Duodenal mucosa (tissue), 2 donors: ENCODE measurements at regions not wholly inside any gene's neighbourhood (a gene's known extent, or its start where the extent isn't known, plus 50 kb on each side); places are given as distances from the start of the nearest gene placed in this dataset.

Experiments
- H3K27ac ChIP-seq: one replicate; pipeline ENCODE4 v1.7.0; 2013; ENCODE audit warnings: low read depth, low read length
- H3K27me3 ChIP-seq, 2 donors: one replicate each; pipeline ENCODE4 v1.7.0; 2013; ENCODE audit warnings: low read length in 2 of 2, control low read depth in 1 of 2; ENCODE audit not compliant: insufficient read depth in 2 of 2, control insufficient read depth in 1 of 2
- H3K36me3 ChIP-seq, 2 donors: one replicate each; pipeline ENCODE4 v1.7.0; 2013; ENCODE audit warnings: low read length in 2 of 2, control low read depth in 1 of 2; ENCODE audit not compliant: insufficient read depth in 2 of 2, control insufficient read depth in 1 of 2
- H3K4me1 ChIP-seq, 2 donors: one replicate each; pipeline ENCODE4 v1.7.0; 2013; ENCODE audit warnings: low read length in 2 of 2, control low read depth in 1 of 2; ENCODE audit not compliant: insufficient read depth in 2 of 2, control insufficient read depth in 1 of 2
- H3K4me3 ChIP-seq, 2 donors: one replicate each; pipeline ENCODE4 v1.7.0; 2013; ENCODE audit warnings: low read length in 2 of 2, low read depth in 1 of 2
- H3K9ac ChIP-seq, 2 donors: one replicate each; pipeline ENCODE4 v1.7.0; 2013; ENCODE audit warnings: low read length in 2 of 2, low read depth in 1 of 2
- H3K9me3 ChIP-seq, 2 donors: one replicate each; pipeline ENCODE4 v1.7.0; 2013; ENCODE audit warnings: low read length in 2 of 2, control low read depth in 1 of 2; ENCODE audit not compliant: control insufficient read depth in 1 of 2

DNA sequence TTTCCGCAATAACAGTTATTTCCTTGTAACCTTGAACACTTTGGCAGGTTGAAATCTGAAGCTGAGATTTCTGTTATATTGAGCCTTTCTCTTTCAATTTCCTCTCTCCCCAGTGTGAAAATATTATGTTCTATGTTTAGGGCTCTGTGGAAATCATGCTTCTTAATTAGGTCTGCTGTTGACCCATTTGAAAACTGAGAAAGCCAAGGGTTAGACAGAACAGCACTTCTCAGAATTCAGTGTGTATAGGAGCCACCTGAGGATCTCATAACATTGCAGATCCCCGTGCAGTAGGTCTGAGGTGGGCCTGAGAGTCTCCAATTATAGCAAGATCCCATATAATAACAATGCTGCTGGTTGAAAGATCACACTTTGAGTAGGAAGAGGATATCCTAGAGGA, 230.2 kb upstream of the NT5C1B start:
- H3K4me3 ChIP-seq: no peak overlapping the region
- no peaks in the 10 kb centered on the region for H3K27me3 ChIP-seq
- H3K27ac ChIP-seq: no peak overlapping the region
- H3K36me3 ChIP-seq: no peaks in the 10 kb centered on the region
- H3K4me1 ChIP-seq: no peaks in the 10 kb centered on the region
- no peak overlapping the region for H3K9ac ChIP-seq
- H3K9me3 ChIP-seq: no peaks in the 10 kb centered on the region

DNA sequence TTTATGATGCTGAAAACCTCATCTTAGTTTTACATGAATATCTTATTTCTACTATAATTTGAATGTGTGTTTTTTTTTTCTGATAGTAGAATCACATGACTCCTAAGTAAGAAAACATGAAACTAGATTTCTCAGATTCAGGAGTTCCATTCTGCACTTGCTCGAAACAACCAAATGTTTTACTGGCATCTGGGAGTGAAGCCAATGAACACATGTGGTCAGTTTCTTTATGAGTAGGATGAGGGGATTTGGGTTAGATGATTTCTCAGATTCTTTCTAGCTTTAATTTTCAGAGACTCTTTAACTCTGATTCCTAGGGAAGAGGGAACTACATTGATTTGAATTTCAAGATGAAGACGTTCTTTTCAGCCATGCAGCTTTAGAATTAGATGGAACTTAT, 225.0 kb upstream of the NT5C1B start:
- no peaks in the 10 kb centered on the region for H3K27me3 ChIP-seq
- H3K36me3 ChIP-seq: no peaks in the 10 kb centered on the region
- H3K4me3 ChIP-seq: no peak overlapping the region
- no peak overlapping the region for H3K27ac ChIP-seq
- no peaks in the 10 kb centered on the region for H3K9me3 ChIP-seq
- no peak overlapping the region for H3K9ac ChIP-seq
- no peaks in the 10 kb centered on the region for H3K4me1 ChIP-seq

GRCh38 chr2:18804536-18804935, 215.2 kb upstream of the NT5C1B start:
- Histone ChIP-seq H3K9ac (no peak overlapping the region), H3K27me3 (no peaks in the 10 kb centered on the region), H3K4me3 (no peak overlapping the region), H3K36me3 (no peaks in the 10 kb centered on the region), H3K27ac (no peak overlapping the region), H3K4me1 (no peaks in the 10 kb centered on the region), H3K9me3 (no peaks in the 10 kb centered on the region)

DNA sequence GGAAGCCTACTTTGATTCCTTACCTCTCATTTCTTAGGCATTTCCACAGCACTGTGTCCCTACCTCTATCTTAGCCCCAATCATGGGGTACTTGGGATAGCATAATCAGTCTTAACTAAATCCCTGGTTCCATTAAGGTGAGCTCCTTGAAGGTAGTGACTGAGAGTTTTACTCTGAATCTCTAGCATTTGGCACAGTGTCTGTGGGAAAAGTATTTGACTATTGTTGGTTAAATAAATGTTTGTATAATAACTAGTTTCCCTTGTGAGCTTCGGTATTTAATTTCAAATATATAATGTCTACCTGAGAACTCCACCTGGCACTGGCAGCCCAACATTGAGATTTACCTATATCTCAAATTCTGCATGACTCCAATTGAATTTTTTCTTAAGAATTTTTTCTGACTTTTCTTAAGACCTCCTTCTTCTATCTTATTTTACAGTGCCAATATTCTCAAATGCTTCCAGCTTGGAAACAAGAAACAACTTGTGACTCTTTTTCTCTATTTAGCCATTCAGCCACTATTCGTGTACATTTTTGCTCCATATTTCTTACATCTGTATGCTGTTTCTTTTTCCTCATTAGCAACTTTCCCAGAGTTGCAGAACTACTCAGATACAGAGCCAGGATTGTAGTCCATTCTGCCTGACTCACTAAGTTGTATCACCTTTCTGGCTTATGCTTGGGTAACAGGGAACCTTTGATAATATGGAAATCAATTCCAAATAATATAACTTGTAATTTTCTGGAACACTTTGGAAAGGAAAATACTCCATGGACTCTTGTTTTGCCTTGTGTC, 214.0 kb upstream of the NT5C1B start:
- no peaks in the 10 kb centered on the region for H3K9me3 ChIP-seq
- no peak overlapping the region for H3K27ac ChIP-seq
- no peaks in the 10 kb centered on the region for H3K27me3 ChIP-seq
- no peak overlapping the region for H3K4me3 ChIP-seq
- H3K4me1 ChIP-seq: no peaks in the 10 kb centered on the region
- H3K36me3 ChIP-seq: no peaks in the 10 kb centered on the region
- no peak overlapping the region for H3K9ac ChIP-seq

GRCh38 chr2:18800240-18800971, 211.0 kb upstream of the NT5C1B start:
- no peaks in the 10 kb centered on the region for H3K9me3 ChIP-seq
- H3K9ac ChIP-seq: no peak overlapping the region
- no peak overlapping the region for H3K4me3 ChIP-seq
- no peaks in the 10 kb centered on the region for H3K36me3 ChIP-seq
- H3K27ac ChIP-seq: no peak overlapping the region
- no peaks in the 10 kb centered on the region for H3K4me1 ChIP-seq
- no peaks in the 10 kb centered on the region for H3K27me3 ChIP-seq

GRCh38 chr2:18799397-18799796, 210.0 kb upstream of the NT5C1B start:
- H3K4me1 ChIP-seq: no peaks in the 10 kb centered on the region
- no peaks in the 10 kb centered on the region for H3K36me3 ChIP-seq
- H3K9ac ChIP-seq: no peak overlapping the region
- no peaks in the 10 kb centered on the region for H3K27me3 ChIP-seq
- no peak overlapping the region for H3K27ac ChIP-seq
- H3K4me3 ChIP-seq: no peak overlapping the region
- no peaks in the 10 kb centered on the region for H3K9me3 ChIP-seq

GRCh38 chr2:18797133-18797845, 207.9 kb upstream of the NT5C1B start:
- H3K9ac ChIP-seq: no peak overlapping the region
- H3K4me1 ChIP-seq: no peaks in the 10 kb centered on the region
- no peaks in the 10 kb centered on the region for H3K27me3 ChIP-seq
- H3K36me3 ChIP-seq: no peaks in the 10 kb centered on the region
- H3K27ac ChIP-seq: no peak overlapping the region
- no peak overlapping the region for H3K4me3 ChIP-seq
- H3K9me3 ChIP-seq: no peaks in the 10 kb centered on the region

- no peaks in the 10 kb centered on the region for H3K9me3 ChIP-seq
- no peaks in the 10 kb centered on the region for H3K4me1 ChIP-seq
- H3K9ac ChIP-seq: no peak overlapping the region
- no peak overlapping the region for H3K27ac ChIP-seq
- H3K27me3 ChIP-seq: no peaks in the 10 kb centered on the region
- H3K36me3 ChIP-seq: no peaks in the 10 kb centered on the region
- H3K4me3 ChIP-seq: no peak overlapping the region
Observed at GRCh38 chr2:18795906-18796305, 206.5 kb upstream of the NT5C1B start.

- Histone ChIP-seq H3K36me3 (no peaks in the 10 kb centered on the region), H3K9ac (no peak overlapping the region)
Observed at GRCh38 chr2:18792684-18793083, 203.3 kb upstream of the NT5C1B start.

DNA sequence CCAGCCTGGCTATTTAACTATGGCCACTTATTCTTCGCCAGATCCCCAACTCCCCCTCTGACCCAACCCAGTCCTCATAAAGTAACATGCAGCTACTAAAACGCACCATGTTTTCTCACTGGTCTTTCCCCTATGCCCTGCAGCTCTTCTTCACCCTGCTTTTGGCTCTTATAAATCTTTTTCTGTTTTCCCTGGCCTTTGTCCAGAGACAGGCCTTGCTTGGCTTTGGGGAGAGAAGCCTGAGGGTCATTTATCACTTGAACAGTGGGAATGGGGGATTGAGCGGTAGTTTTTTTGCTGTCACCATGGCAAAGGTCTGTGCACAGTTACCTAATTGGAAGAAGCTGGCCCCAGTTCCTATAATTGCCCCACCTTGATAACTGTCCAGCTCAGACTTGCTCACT, 202.9 kb upstream of the NT5C1B start:
- Histone ChIP-seq H3K4me3 (no peak overlapping the region), H3K27me3 (no peaks in the 10 kb centered on the region), H3K27ac (no peak overlapping the region), H3K9ac (no peak overlapping the region), H3K9me3 (no peaks in the 10 kb centered on the region), H3K4me1 (no peaks in the 10 kb centered on the region), H3K36me3 (no peaks in the 10 kb centered on the region)

More at GRCh38 chr2:18792684-18793083, 203.3 kb upstream of the NT5C1B start:
- Histone ChIP-seq H3K4me3 (no peak overlapping the region), H3K27ac (no peak overlapping the region), H3K9me3 (no peaks in the 10 kb centered on the region), H3K27me3 (no peaks in the 10 kb centered on the region), H3K4me1 (no peaks in the 10 kb centered on the region)
